Central memory CD8-positive, alpha-beta T cell (primary cell): ENCODE measurements at regions not wholly inside any gene's neighbourhood (a gene's known extent, or its start where the extent isn't known, plus 50 kb on each side); places are given as distances from the start of the nearest gene placed in this dataset.

ENCODE experiments used
- ATAC-seq: fragments of 150-1000 bp; cut with Tn5 transposase; replicated peaks from 2 replicates; pipeline ENCODE4 v1.10.0; 2022; ENCODE audit warnings: mild to moderate bottlenecking, moderate FRiP score, moderate number of reproducible peaks; ENCODE audit not compliant: poor library complexity, severe bottlenecking; ENCODE audit errors: extremely low read depth
- DNase-seq, 2 donors: peaks; one replicate each; pipeline ENCODE4 v3.0.0; 2021; ENCODE audit warnings: low spot score in 2 of 2
- H3K27ac Mint-ChIP-seq: one replicate; pipeline ENCODE4 v1.8.0; 2022; ENCODE audit warnings: low read depth, mild to moderate bottlenecking, moderate library complexity, mixed read lengths
- H3K27me3 Mint-ChIP-seq: one replicate; pipeline ENCODE4 v1.8.0; 2022; ENCODE audit warnings: mixed read lengths
- H3K36me3 Mint-ChIP-seq: one replicate; pipeline ENCODE4 v1.8.0; 2022; ENCODE audit warnings: mild to moderate bottlenecking, moderate library complexity, mixed read lengths; ENCODE audit not compliant: insufficient read depth
- H3K4me1 Mint-ChIP-seq: one replicate; pipeline ENCODE4 v1.8.0; 2022; ENCODE audit warnings: mixed read lengths
- H3K4me3 Mint-ChIP-seq: one replicate; pipeline ENCODE4 v1.8.0; 2022; ENCODE audit warnings: mild to moderate bottlenecking, moderate library complexity, mixed read lengths
- H3K9me3 Mint-ChIP-seq: one replicate; pipeline ENCODE4 v1.8.0; 2022; ENCODE audit warnings: mixed read lengths

- H3K27me3 Mint-ChIP-seq, result no peaks in the 10 kb centered on the region
- H3K36me3 Mint-ChIP-seq, result peaks cover 1% of the 10 kb centered on the region
- no peak overlapping the region for H3K27ac Mint-ChIP-seq
- H3K9me3 Mint-ChIP-seq, result no peaks in the 10 kb centered on the region
- no peak overlapping the region for H3K4me3 Mint-ChIP-seq
- ATAC-seq (no peak), DNase-seq (no peak)
- H3K4me1 Mint-ChIP-seq, result peaks cover 7% of the 10 kb centered on the region
Measured at GRCh38 chr18:11553098-11553940, 56.1 kb upstream of the SLC35G4 start.

- no peak for ATAC-seq
- DNase-seq, result no peak
Measured at GRCh38 chr18:11548916-11549551, 60.4 kb upstream of the SLC35G4 start.

GRCh38 chr18:11548396-11548795 is 61.0 kb upstream of the SLC35G4 start:
- DNase-seq (no peak), ATAC-seq (no peak)
- Mint-ChIP-seq H3K4me1 (peaks cover 4% of the 10 kb centered on the region), H3K27me3 (no peaks in the 10 kb centered on the region), H3K4me3 (no peak overlapping the region), H3K9me3 (peaks cover 5% of the 10 kb centered on the region), H3K27ac (no peak overlapping the region), H3K36me3 (peaks cover 2% of the 10 kb centered on the region)

More at GRCh38 chr18:11548916-11549551, 60.4 kb upstream of the SLC35G4 start:
- peaks cover 7% of the 10 kb centered on the region for H3K4me1 Mint-ChIP-seq
- peaks cover 5% of the 10 kb centered on the region for H3K9me3 Mint-ChIP-seq
- H3K36me3 Mint-ChIP-seq, result peaks cover 1% of the 10 kb centered on the region
- H3K27me3 Mint-ChIP-seq, result no peaks in the 10 kb centered on the region
- no peak overlapping the region for H3K4me3 Mint-ChIP-seq
- H3K27ac Mint-ChIP-seq, result no peak overlapping the region

GRCh38 chr18:11544060-11544633 is 65.2 kb upstream of the SLC35G4 start:
- no peak overlapping the region for H3K4me3 Mint-ChIP-seq
- no peaks in the 10 kb centered on the region for H3K4me1 Mint-ChIP-seq
- peaks cover 2% of the 10 kb centered on the region for H3K36me3 Mint-ChIP-seq
- ATAC-seq (no peak), DNase-seq (no peak)
- H3K27ac Mint-ChIP-seq, result no peak overlapping the region
- H3K27me3 Mint-ChIP-seq, result no peaks in the 10 kb centered on the region
- H3K9me3 Mint-ChIP-seq, result peaks cover 5% of the 10 kb centered on the region

GRCh38 chr18:11541179-11541578 is 68.2 kb upstream of the SLC35G4 start:
- Mint-ChIP-seq H3K9me3 (peaks cover 5% of the 10 kb centered on the region), H3K4me1 (no peaks in the 10 kb centered on the region), H3K27me3 (peaks cover 12% of the 10 kb centered on the region), H3K27ac (no peak overlapping the region), H3K36me3 (peaks cover 2% of the 10 kb centered on the region), H3K4me3 (no peak overlapping the region)
- DNase-seq (no peak), ATAC-seq (no peak)

- H3K9me3 Mint-ChIP-seq, result peaks cover 4% of the 10 kb centered on the region
- H3K4me3 Mint-ChIP-seq, result no peak overlapping the region
- no peaks in the 10 kb centered on the region for H3K36me3 Mint-ChIP-seq
- peaks cover 29% of the 10 kb centered on the region for H3K27me3 Mint-ChIP-seq
- no peak for ATAC-seq
- no peak overlapping the region for H3K27ac Mint-ChIP-seq
- no peaks in the 10 kb centered on the region for H3K4me1 Mint-ChIP-seq
- DNase-seq, result no peak
Measured at GRCh38 chr18:11533942-11534496, 75.4 kb upstream of the SLC35G4 start.

GRCh38 chr18:11533513-11533890 is 75.9 kb upstream of the SLC35G4 start:
- H3K9me3 Mint-ChIP-seq, result peaks cover 4% of the 10 kb centered on the region
- no peak overlapping the region for H3K4me3 Mint-ChIP-seq
- H3K4me1 Mint-ChIP-seq, result no peaks in the 10 kb centered on the region
- no peak for ATAC-seq
- H3K36me3 Mint-ChIP-seq, result no peaks in the 10 kb centered on the region
- peaks cover 29% of the 10 kb centered on the region for H3K27me3 Mint-ChIP-seq
- H3K27ac Mint-ChIP-seq, result no peak overlapping the region
- no peak for DNase-seq

- H3K27ac Mint-ChIP-seq, result no peak overlapping the region
- H3K9me3 Mint-ChIP-seq, result peaks cover 4% of the 10 kb centered on the region
- no peak for DNase-seq
- no peaks in the 10 kb centered on the region for H3K4me1 Mint-ChIP-seq
- H3K36me3 Mint-ChIP-seq, result no peaks in the 10 kb centered on the region
- ATAC-seq, result no peak
- H3K4me3 Mint-ChIP-seq, result no peak overlapping the region
- H3K27me3 Mint-ChIP-seq, result peaks cover 28% of the 10 kb centered on the region
Measured at GRCh38 chr18:11532758-11533512, 76.5 kb upstream of the SLC35G4 start.

GRCh38 chr18:11529081-11529480 is 80.3 kb upstream of the SLC35G4 start:
- Mint-ChIP-seq H3K4me1 (no peaks in the 10 kb centered on the region), H3K27ac (no peak overlapping the region), H3K27me3 (peaks cover 10% of the 10 kb centered on the region), H3K9me3 (no peaks in the 10 kb centered on the region), H3K4me3 (no peak overlapping the region), H3K36me3 (no peaks in the 10 kb centered on the region)
- ATAC-seq (no peak), DNase-seq (no peak)

GRCh38 chr18:11526675-11527074 is 82.7 kb upstream of the SLC35G4 start:
- H3K4me1 Mint-ChIP-seq, result no peaks in the 10 kb centered on the region
- H3K9me3 Mint-ChIP-seq, result no peaks in the 10 kb centered on the region
- H3K36me3 Mint-ChIP-seq, result no peaks in the 10 kb centered on the region
- ATAC-seq, result no peak
- no peak overlapping the region for H3K27ac Mint-ChIP-seq
- H3K27me3 Mint-ChIP-seq, result peaks cover 9% of the 10 kb centered on the region
- H3K4me3 Mint-ChIP-seq, result no peak overlapping the region
- no peak for DNase-seq

- Mint-ChIP-seq H3K27ac (no peak overlapping the region), H3K36me3 (no peaks in the 10 kb centered on the region), H3K4me3 (no peak overlapping the region), H3K4me1 (no peaks in the 10 kb centered on the region), H3K9me3 (no peaks in the 10 kb centered on the region), H3K27me3 (peaks cover 9% of the 10 kb centered on the region)
- no peak for ATAC-seq
- no peak for DNase-seq
Measured at GRCh38 chr18:11523804-11524203, 85.6 kb upstream of the SLC35G4 start.

- no peaks in the 10 kb centered on the region for H3K4me1 Mint-ChIP-seq
- H3K4me3 Mint-ChIP-seq, result no peak overlapping the region
- no peak for DNase-seq
- H3K36me3 Mint-ChIP-seq, result no peaks in the 10 kb centered on the region
- peaks cover 9% of the 10 kb centered on the region for H3K27me3 Mint-ChIP-seq
- no peak for ATAC-seq
- H3K9me3 Mint-ChIP-seq, result no peaks in the 10 kb centered on the region
- no peak overlapping the region for H3K27ac Mint-ChIP-seq
Measured at GRCh38 chr18:11522992-11523391, 86.4 kb upstream of the SLC35G4 start.
